Tibial artery (tissue), 4 donors: ENCODE measurements at regions not wholly inside any gene's neighbourhood (a gene's known extent, or its start where the extent isn't known, plus 50 kb on each side); places are given as distances from the start of the nearest gene placed in this dataset.

Experiments used
- DNase-seq, 2 donors: peaks; one replicate each; pipeline ENCODE4 v3.0.0-alpha.2; 2019
- H3K27ac ChIP-seq, 2 donors: fragments of 200-600 bp; sonication (generic) in 1 of 2; 1 replicate in 1 of 2; 2 replicates in 1 of 2; pipeline ENCODE4 v1.5.1; 2018 to 2019; ENCODE audit warnings: mild to moderate bottlenecking in 1 of 2
- H3K27me3 ChIP-seq, 2 donors: fragments of 200-600 bp; sonication (generic) in 1 of 2; one replicate each; pipeline versions ENCODE4 v1.5.1 to v1.6.0; 2016 to 2019
- H3K36me3 ChIP-seq, 3 donors: fragments of 200-600 bp; sonication (generic) in 2 of 3; one replicate each; pipeline ENCODE4 v1.5.1; 2016 to 2019; ENCODE audit warnings: mild to moderate bottlenecking in 2 of 3
- H3K4me1 ChIP-seq, 4 donors: fragments of 200-600 bp; sonication (generic) in 2 of 4; 1 replicate in 3 of 4; 2 replicates in 1 of 4; pipeline ENCODE4 v1.5.1; 2016 to 2019
- H3K4me3 ChIP-seq, 2 donors: fragments of 200-600 bp; sonication (generic) in 1 of 2; 1 replicate in 1 of 2; 2 replicates in 1 of 2; pipeline ENCODE4 v1.5.1; 2018 to 2019; ENCODE audit warnings: mild to moderate bottlenecking in 2 of 2
- H3K9me3 ChIP-seq, 3 donors: fragments of 200-600 bp; sonication (generic) in 1 of 3; one replicate each; pipeline ENCODE4 v1.5.1; 2016 to 2019
- intact Hi-C: fragments of 100-400 bp; cut with DNase I; formaldehyde crosslinking; loops from one replicate; pipeline ENCODE4 v1.15.0; 2023; ENCODE audit warnings: low total_unique reads
- TF ChIP-seq, protein P1 (sequence below), 2 experiments: fragments of 200-600 bp in 1 of 2; fragments of 450-650 bp in 1 of 2; IDR thresholded peaks; one replicate each; pipeline ENCODE4 v1.5.1; 2017 to 2019; ENCODE audit warnings: antibody characterized with exemption in 2 of 2, mild to moderate bottlenecking in 1 of 2, moderate library complexity in 1 of 2

DNA sequence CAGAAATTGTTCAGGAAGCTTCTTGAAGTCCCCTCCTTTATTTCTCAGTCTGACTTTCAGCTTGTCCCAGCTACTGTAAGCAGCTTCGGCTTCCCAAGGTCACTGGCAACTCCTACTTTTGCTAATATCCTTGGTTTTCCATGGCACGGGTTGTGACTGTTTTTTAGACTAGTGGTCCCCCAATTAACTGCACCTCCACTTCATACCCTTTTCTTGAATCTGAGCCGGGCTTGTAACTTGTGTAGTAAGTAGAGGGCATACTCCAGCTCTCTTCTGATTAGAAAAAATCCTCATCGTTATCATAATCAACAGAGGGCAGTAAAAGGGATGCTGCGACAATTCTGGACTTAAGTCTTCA, 162.3 kb upstream of the TNFAIP3 start:
- no peak overlapping the region for H3K27ac ChIP-seq
- TF ChIP-seq, protein P1, sequence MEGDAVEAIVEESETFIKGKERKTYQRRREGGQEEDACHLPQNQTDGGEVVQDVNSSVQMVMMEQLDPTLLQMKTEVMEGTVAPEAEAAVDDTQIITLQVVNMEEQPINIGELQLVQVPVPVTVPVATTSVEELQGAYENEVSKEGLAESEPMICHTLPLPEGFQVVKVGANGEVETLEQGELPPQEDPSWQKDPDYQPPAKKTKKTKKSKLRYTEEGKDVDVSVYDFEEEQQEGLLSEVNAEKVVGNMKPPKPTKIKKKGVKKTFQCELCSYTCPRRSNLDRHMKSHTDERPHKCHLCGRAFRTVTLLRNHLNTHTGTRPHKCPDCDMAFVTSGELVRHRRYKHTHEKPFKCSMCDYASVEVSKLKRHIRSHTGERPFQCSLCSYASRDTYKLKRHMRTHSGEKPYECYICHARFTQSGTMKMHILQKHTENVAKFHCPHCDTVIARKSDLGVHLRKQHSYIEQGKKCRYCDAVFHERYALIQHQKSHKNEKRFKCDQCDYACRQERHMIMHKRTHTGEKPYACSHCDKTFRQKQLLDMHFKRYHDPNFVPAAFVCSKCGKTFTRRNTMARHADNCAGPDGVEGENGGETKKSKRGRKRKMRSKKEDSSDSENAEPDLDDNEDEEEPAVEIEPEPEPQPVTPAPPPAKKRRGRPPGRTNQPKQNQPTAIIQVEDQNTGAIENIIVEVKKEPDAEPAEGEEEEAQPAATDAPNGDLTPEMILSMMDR (IDR thresholded peaks at IDR 0.05), result no peak
- intact Hi-C loops, result loop anchor here (5.0 to 10.0 kb wide), 2 partner anchors 163 to 240 kb away; partner anchors contain the start of gene TNFAIP3

DNA sequence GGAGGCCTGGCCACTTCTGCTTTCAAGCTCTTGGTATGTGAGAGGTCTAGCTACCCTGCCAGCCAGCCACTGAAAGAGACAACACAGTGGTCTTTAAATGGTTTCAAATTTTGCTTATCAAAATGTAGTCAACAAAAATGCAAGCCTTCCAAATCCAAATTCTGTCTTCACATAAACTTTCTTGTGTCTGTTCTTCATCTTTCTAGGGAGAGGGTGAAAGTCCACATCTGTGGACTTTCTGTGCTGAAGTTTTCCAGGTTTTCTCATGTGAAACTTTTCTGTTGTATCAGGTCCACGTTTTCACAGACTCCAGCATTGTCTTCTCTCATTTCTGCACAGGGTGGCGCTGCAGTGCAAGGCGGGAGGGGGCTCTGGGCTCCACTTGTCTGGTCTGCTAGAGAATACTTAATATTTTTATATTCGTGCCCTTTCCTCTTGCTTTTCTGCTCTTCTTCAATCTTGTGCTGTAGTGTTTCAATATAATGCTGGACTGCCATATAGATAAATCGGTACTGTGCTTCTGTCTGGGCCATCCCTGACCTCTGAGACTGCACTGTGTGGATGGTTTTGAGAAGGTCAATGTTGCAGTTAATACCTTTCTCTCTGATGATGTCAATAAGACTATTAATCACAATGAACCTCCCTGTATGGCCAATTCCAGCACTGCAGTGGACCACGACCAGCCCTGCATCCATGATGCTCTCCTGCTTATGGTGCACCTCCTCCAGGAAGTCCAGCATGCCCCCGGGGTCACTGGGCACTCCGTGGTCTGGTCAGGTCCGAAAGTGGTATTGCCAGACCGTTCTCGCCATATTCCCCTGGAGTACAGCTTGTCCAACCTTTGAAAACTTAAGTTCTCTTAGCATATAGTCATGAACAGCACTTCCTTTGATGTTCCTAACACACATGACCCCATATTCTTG, 161.6 kb upstream of the TNFAIP3 start:
- H3K27ac ChIP-seq, result no peak overlapping the region
- H3K36me3 ChIP-seq, result no peaks in the 10 kb centered on the region
- H3K4me3 ChIP-seq, result no peak overlapping the region
- H3K27me3 ChIP-seq, result no peaks in the 10 kb centered on the region
- peaks cover 0 to 20% (median 4%) of the 10 kb centered on the region in 4 donors for H3K4me1 ChIP-seq
- no peaks in the 10 kb centered on the region for H3K9me3 ChIP-seq
- DNase-seq, result peak; percentile 54 to 72
- intact Hi-C loops, result loop anchor here (5.0 to 10.0 kb wide), 2 partner anchors 162 to 239 kb away; partner anchors contain the start of gene TNFAIP3
- TF ChIP-seq, protein P1 (IDR thresholded peaks at IDR 0.05), result peak; percentile 40 to 53

More for the DNA sequence above, 162.3 kb upstream of the TNFAIP3 start:
- H3K4me3 ChIP-seq, result no peak overlapping the region
- no peaks in the 10 kb centered on the region for H3K9me3 ChIP-seq
- H3K27me3 ChIP-seq, result no peaks in the 10 kb centered on the region
- no peak for DNase-seq
- no peaks in the 10 kb centered on the region for H3K36me3 ChIP-seq
- peaks cover 0 to 20% (median 4%) of the 10 kb centered on the region in 4 donors for H3K4me1 ChIP-seq

DNA sequence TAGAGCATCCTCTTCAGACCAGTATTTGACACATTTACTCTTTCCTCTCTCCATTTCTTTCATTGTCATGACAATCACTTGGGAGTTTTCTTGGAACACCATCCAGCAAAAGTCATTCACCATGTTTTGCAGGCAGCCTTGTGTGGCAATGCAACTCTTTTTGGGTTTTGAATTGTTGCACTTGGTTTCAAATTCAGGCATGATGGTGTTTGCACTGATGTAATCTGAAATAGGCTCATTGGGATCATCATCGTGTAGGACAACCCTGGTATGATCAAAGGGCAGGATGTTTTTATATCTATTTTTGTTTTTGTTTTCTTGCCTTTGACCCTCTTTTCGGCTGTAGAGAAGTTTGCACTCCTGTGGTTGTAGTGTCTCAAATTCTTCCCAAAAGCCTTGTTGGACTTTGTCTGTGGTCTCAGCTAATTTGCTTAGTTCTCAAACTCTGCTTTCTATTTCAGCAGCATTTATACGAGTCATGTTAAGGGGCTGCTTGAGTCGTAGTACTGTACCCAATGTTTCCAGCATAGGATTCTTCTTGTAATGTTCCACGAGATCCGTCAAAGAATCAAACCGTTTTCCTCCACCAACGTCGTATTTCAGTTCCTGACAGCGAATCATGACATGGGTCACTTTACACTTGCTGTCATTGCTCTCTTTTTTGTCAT, 160.8 kb upstream of the TNFAIP3 start:
- Histone ChIP-seq H3K9me3 (no peaks in the 10 kb centered on the region), H3K27ac (no peak overlapping the region), H3K36me3 (no peaks in the 10 kb centered on the region), H3K27me3 (no peaks in the 10 kb centered on the region), H3K4me1 (peaks cover 0 to 18% (median 4%) of the 10 kb centered on the region in 4 donors), H3K4me3 (no peak overlapping the region)
- intact Hi-C loops, result loop anchor here (5.0 to 10.0 kb wide), 2 partner anchors 161 to 239 kb away; partner anchors contain the start of gene TNFAIP3
- TF ChIP-seq, protein P1 (IDR thresholded peaks at IDR 0.05), result no peak
- no peak for DNase-seq

DNA sequence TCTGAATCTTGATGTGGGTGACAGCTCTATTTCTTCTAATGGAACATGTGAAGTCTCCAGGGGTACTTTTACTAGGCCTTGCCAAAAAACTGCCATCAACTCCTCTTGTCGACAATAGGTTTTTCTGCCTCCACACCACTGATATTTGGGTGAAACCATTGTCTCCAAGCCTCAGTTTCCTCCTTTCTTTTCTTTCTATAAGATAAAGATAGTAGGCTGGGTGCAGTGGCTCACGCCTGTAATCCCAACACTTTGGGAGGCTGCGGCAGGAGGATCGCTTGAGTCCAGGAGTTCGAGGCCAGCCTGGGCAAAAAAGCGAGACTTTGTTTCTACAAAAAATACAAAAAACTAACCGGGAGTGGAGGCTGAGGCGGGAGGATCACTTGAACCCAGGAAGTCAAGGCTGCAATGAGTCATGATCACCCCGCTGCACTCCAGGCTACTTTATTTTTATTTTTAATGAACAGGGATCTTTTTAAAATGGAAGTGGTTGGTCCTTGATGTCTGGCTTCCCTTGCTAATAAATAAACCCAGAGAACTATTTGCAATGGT, 159.9 kb upstream of the TNFAIP3 start:
- Histone ChIP-seq H3K27ac (no peak overlapping the region), H3K4me3 (no peak overlapping the region), H3K27me3 (no peaks in the 10 kb centered on the region), H3K9me3 (no peaks in the 10 kb centered on the region), H3K36me3 (no peaks in the 10 kb centered on the region), H3K4me1 (peaks cover 0 to 9% (median 4%) of the 10 kb centered on the region in 4 donors)
- intact Hi-C loops, result loop anchor here (5.0 to 10.0 kb wide), 2 partner anchors 160 to 238 kb away; partner anchors contain the start of gene TNFAIP3
- DNase-seq, result no peak
- TF ChIP-seq, protein P1 (IDR thresholded peaks at IDR 0.05), result no peak

DNA sequence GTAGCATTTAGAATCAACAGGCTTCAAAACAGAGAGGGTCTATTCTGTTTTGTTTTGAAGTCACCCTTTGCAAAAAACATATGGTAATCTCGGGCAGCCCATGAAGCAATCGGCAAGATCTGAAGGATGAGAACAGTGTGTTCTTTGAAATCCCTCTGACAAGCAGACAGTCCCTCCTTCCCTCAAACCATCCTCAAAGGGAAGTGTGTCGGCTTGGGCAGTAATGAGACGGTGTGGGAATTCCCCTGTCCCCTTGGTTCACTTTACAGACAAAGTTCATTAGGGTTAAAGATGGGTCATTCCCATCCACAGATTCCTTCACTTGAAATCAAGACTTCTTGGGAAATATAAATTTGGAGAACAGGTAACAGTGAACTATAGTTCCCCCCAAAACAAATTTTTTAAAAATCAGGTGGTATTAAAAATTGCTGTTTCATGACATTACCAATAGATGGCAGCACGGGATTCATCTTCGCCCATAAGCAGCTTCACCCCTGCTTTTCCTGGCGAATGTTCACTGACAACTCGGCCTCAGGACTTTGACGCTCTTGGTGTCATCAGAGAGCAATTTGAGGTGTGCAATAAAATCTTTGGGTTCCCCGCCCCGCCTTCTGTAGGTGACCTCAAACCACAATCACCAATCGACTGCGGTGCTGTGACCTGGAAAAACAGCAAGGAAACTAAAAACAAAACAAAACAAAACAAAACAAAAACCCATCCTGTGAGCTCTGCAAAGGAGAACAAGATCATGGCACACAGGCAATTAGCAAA, 159.3 kb upstream of the TNFAIP3 start:
- Histone ChIP-seq H3K36me3 (no peaks in the 10 kb centered on the region), H3K27me3 (no peaks in the 10 kb centered on the region), H3K4me3 (no peak overlapping the region), H3K27ac (no peak overlapping the region), H3K9me3 (no peaks in the 10 kb centered on the region), H3K4me1 (peaks cover 0 to 9% (median 3%) of the 10 kb centered on the region in 4 donors)
- DNase-seq, result peak in 1 of 2 donors; percentile 73
- intact Hi-C loops, result loop anchor here (5.0 to 10.0 kb wide), 2 partner anchors 160 to 237 kb away; partner anchors contain the start of gene TNFAIP3
- TF ChIP-seq, protein P1 (IDR thresholded peaks at IDR 0.05), result peak; percentile 61 to 63
